Erythroblast (primary cell): ENCODE measurements at regions not wholly inside any gene's neighbourhood (a gene's known extent, or its start where the extent isn't known, plus 50 kb on each side); places are given as distances from the start of the nearest gene placed in this dataset.

Source experiments
- GATA1 ChIP-seq: IDR thresholded peaks from 2 replicates; pipeline ENCODE4 v1.6.1; 2011; ENCODE audit warnings: low read depth, mild to moderate bottlenecking, control low read depth, low read length, moderate library complexity
- POLR2A ChIP-seq: IDR thresholded peaks from 2 replicates; pipeline ENCODE4 v1.6.1; 2011; ENCODE audit warnings: mild to moderate bottlenecking, low read length

- TF ChIP-seq POLR2A (no peak), GATA1 (no peak)
Observed at GRCh38 chr12:19692091-19692490, 252.8 kb downstream of the AEBP2 start.
